HCT116 (cell line): ENCODE measurements at regions not wholly inside any gene's neighbourhood (a gene's known extent, or its start where the extent isn't known, plus 50 kb on each side); places are given as distances from the start of the nearest gene placed in this dataset.

ENCODE experiments used
- ATAC-seq: fragments of 200-7000 bp; cut with Tn5 transposase; 2 replicates; pipeline ENCODE4 v1.9.1; 2020; ENCODE audit warnings: mild to moderate bottlenecking, moderate library complexity
- BruUV-seq: library from RNA; stranded (reverse); fragments of 400-500 nt; replicated peaks from 2 replicates; lab custom pipeline; 2021; lab: Mats Ljungman, UMichigan
- CTCF ChIA-PET: fragments of 300-600 bp; sonication (Branson Sonifier 250); formaldehyde crosslinking; loops from one replicate; lab custom pipeline; 2021; ENCODE audit warnings: antibody characterized with exemption; lab: Charles Lee
- POLR2A ChIA-PET: fragments of 300-600, 350-600 bp; sonication (Branson Sonifier 250); formaldehyde crosslinking; loops from one replicate; lab custom pipeline; 2021; ENCODE audit warnings: antibody characterized with exemption; lab: Charles Lee
- RAD21 ChIA-PET, 2 experiments: fragments of 300-600 bp; sonication (Branson Sonifier 250); formaldehyde crosslinking; loops; one replicate each; lab custom pipeline; 2023; ENCODE audit warnings: low total read pairs in 2 of 2; ENCODE audit not compliant: uncharacterized antibody in 2 of 2, unreplicated experiment in 2 of 2, low non-redundant PET in 1 of 2; lab: Charles Lee
- DNase-seq: peaks from one replicate; pipeline ENCODE4 v3.0.0-alpha.2; 2010; ENCODE audit warnings: low read depth, low spot score
- H2AFZ ChIP-seq: fragments of 200-600 bp; shearing (Covaris generic), sonication (generic); 2 replicates; pipeline ENCODE4 v1.6.1; 2017; ENCODE audit warnings: low read depth, mixed run types, mixed read lengths, antibody characterized with exemption, low read length; ENCODE audit not compliant: poor library complexity, severe bottlenecking
- H3K27ac ChIP-seq: 2 replicates; pipeline ENCODE4 v1.5.1; 2012; ENCODE audit warnings: low read depth, low read length
- H3K27me3 ChIP-seq: fragments of 200-600 bp; sonication (generic); 2 replicates; pipeline ENCODE4 v1.6.1; 2016; ENCODE audit warnings: mixed run types, low read length, mixed read lengths; ENCODE audit not compliant: insufficient read depth
- H3K36me3 ChIP-seq, 2 experiments: fragments of 200-500 bp in 1 of 2; fragments of 200-600 bp in 1 of 2; sonication (Bioruptor generic) in 1 of 2; sonication (generic) in 1 of 2; 2 replicates each; pipeline versions ENCODE4 v1.5.1 to v1.6.1; 2014 to 2016; ENCODE audit warnings: low read length in 2 of 2, inconsistent platforms in 1 of 2, mixed read lengths in 1 of 2, mixed run types in 1 of 2; ENCODE audit not compliant: insufficient read depth in 2 of 2, control insufficient read depth in 1 of 2
- H3K4me1 ChIP-seq, 2 experiments: fragments of 200-600 bp in 1 of 2; sonication (generic) in 1 of 2; 2 replicates each; pipeline versions ENCODE4 v1.5.1 to v1.6.1; 2012 to 2017; ENCODE audit warnings: low read length in 2 of 2, inconsistent platforms in 1 of 2, mild to moderate bottlenecking in 1 of 2, mixed read lengths in 1 of 2, mixed run types in 1 of 2, moderate library complexity in 1 of 2; ENCODE audit not compliant: insufficient read depth in 2 of 2, control insufficient read depth in 1 of 2
- H3K4me2 ChIP-seq: fragments of 200-600 bp; sonication (generic); 2 replicates; pipeline ENCODE4 v1.6.1; 2017; ENCODE audit warnings: mixed run types, low read length, mixed read lengths
- H3K4me3 ChIP-seq, 2 experiments: fragments of 200-600 bp in 1 of 2; sonication (generic) in 1 of 2; replicated peaks in 1 of 2; 2 replicates each; pipeline ENCODE4 v1.5.1; 2011 to 2016; ENCODE audit warnings: low read length in 2 of 2, control low read depth in 1 of 2, low read depth in 1 of 2, mild to moderate bottlenecking in 1 of 2, mixed read lengths in 1 of 2, mixed run types in 1 of 2
- H3K79me2 ChIP-seq: fragments of 200-600 bp; sonication (generic); 2 replicates; pipeline ENCODE4 v1.6.1; 2017; ENCODE audit warnings: mild to moderate bottlenecking, mixed run types, low read length, moderate library complexity, mixed read lengths; ENCODE audit not compliant: insufficient read depth
- H3K9ac ChIP-seq: fragments of 200-600 bp; sonication (generic); 2 replicates; pipeline ENCODE4 v1.6.1; 2016; ENCODE audit warnings: low read length, mixed read lengths
- H3K9me2 ChIP-seq: fragments of 200-600 bp; sonication (generic), shearing (Covaris generic); 2 replicates; pipeline ENCODE4 v1.6.1; 2017; ENCODE audit warnings: mixed run types, mild to moderate bottlenecking, moderate library complexity; ENCODE audit not compliant: insufficient read depth
- H3K9me3 ChIP-seq, 2 experiments: fragments of 200-500 bp in 1 of 2; fragments of 200-600 bp in 1 of 2; sonication (Bioruptor generic) in 1 of 2; sonication (generic) in 1 of 2; 2 replicates each; pipeline ENCODE4 v1.6.1; 2014 to 2017; ENCODE audit warnings: low read length in 2 of 2, mixed read lengths in 2 of 2, inconsistent platforms in 1 of 2, low read depth in 1 of 2, mild to moderate bottlenecking in 1 of 2, mixed run types in 1 of 2, moderate library complexity in 1 of 2; ENCODE audit not compliant: control insufficient read depth in 1 of 2, insufficient read depth in 1 of 2
- H4K20me1 ChIP-seq: fragments of 200-600 bp; sonication (generic), shearing (Covaris generic); 2 replicates; pipeline ENCODE4 v1.6.1; 2017; ENCODE audit warnings: mixed run types, mild to moderate bottlenecking, moderate library complexity; ENCODE audit not compliant: insufficient read depth
- CEBPB ChIP-seq: IDR thresholded peaks from 2 replicates; pipeline ENCODE4 v1.6.1; 2012; ENCODE audit warnings: low read depth
- CTCF ChIP-seq, 3 experiments: fragments of 200-600 bp in 1 of 3; sonication (generic) in 1 of 3; IDR thresholded peaks in 2 of 3; conservative IDR thresholded peaks in 1 of 3; 2 replicates each; pipeline ENCODE4 v1.5.1; 2012 to 2017; ENCODE audit warnings: low read depth in 2 of 3, low read length in 2 of 3, antibody characterized with exemption in 1 of 3, borderline replicate concordance in 1 of 3, control low read depth in 1 of 3, mild to moderate bottlenecking in 1 of 3, mixed read lengths in 1 of 3, mixed run types in 1 of 3, moderate library complexity in 1 of 3; ENCODE audit not compliant: insufficient read depth in 1 of 3
- EGR1 ChIP-seq: IDR thresholded peaks from 2 replicates; pipeline ENCODE4 v1.6.1; 2012; ENCODE audit warnings: low read depth
- EZH2phosphoT487 ChIP-seq: fragments of 200-600 bp; IDR thresholded peaks from 2 replicates; pipeline ENCODE4 v1.6.1; 2018; ENCODE audit warnings: antibody characterized with exemption, borderline replicate concordance
- MAX ChIP-seq: IDR thresholded peaks from 2 replicates; pipeline ENCODE4 v1.6.1; 2012
- POLR2A ChIP-seq: IDR thresholded peaks from 2 replicates; pipeline ENCODE4 v1.7.0; 2011; ENCODE audit warnings: borderline replicate concordance; ENCODE audit not compliant: insufficient read depth, insufficient read length; ENCODE audit errors: extremely low read depth
- RAD21 ChIP-seq: IDR thresholded peaks from 2 replicates; pipeline ENCODE4 v1.6.1; 2012; ENCODE audit warnings: low read depth, mild to moderate bottlenecking
- REST ChIP-seq: IDR thresholded peaks from 2 replicates; pipeline ENCODE4 v1.6.1; 2012; ENCODE audit warnings: low read depth
- SP1 ChIP-seq: IDR thresholded peaks from 2 replicates; pipeline ENCODE4 v1.6.1; 2012; ENCODE audit warnings: low read depth
- TCF7L2 ChIP-seq: IDR thresholded peaks from 2 replicates; pipeline ENCODE4 v1.7.0; 2011; ENCODE audit warnings: borderline replicate concordance, inconsistent platforms; ENCODE audit not compliant: insufficient read depth, insufficient read length; ENCODE audit errors: extremely low read depth
- YY1 ChIP-seq: IDR thresholded peaks from 2 replicates; pipeline ENCODE4 v1.6.1; 2011; ENCODE audit warnings: low read length, low read depth, moderate library complexity, mild to moderate bottlenecking; ENCODE audit not compliant: insufficient replicate concordance; ENCODE audit errors: extremely low read depth
- ZFX ChIP-seq: fragments of 450-650 bp; IDR thresholded peaks from 2 replicates; pipeline ENCODE4 v1.6.1; 2017
- intact Hi-C: fragments of 100-400 bp; cut with micrococcal nuclease; formaldehyde crosslinking; loops from 2 replicates; pipeline ENCODE4 v1.10.0; 2022

- TF ChIP-seq REST (no peak), MAX (no peak), ZFX (no peak), EGR1 (no peak), EZH2phosphoT487 (no peak), SP1 (no peak), CTCF (IDR thresholded peaks at IDR 0.05 in 2 of 3, conservative IDR thresholded peaks at IDR 0.05 in 1 of 3; ENCODE audit: borderline replicate concordance in 1 of 3, insufficient read depth in 1 of 3, low read depth in 2 of 3, low read length in 2 of 3) (no peak), YY1 (no peak)
Measured at GRCh38 chr14:65164825-65165135, 62.5 kb upstream of the MAX start (continued).

- ATAC-seq (peak; percentile 52), DNase-seq (no peak)
- H4K20me1 ChIP-seq: no peaks in the 10 kb centered on the region
- no peak overlapping the region for H3K9ac ChIP-seq
- no peak overlapping the region for H2AFZ ChIP-seq
- no peaks in the 10 kb centered on the region for H3K27me3 ChIP-seq
- H3K9me2 ChIP-seq: no peaks in the 10 kb centered on the region
- no peak overlapping the region for H3K4me3 ChIP-seq
- no peak overlapping the region for H3K4me2 ChIP-seq
- RAD21 ChIA-PET: interaction anchor here in 1 of 2 experiments (0.6 kb wide), 1 partner anchor 72 kb away, joined by 3 read pairs; no protein-coding TSS in a partner anchor
- no peaks in the 10 kb centered on the region for H3K79me2 ChIP-seq
- CTCF ChIA-PET: interaction anchor here (2.1 kb wide), 1 partner anchor 657 kb away, joined by 7 read pairs; no protein-coding TSS in a partner anchor
- no peaks in the 10 kb centered on the region for H3K4me1 ChIP-seq
- no peak overlapping the region for H3K27ac ChIP-seq
- no peaks in the 10 kb centered on the region for H3K9me3 ChIP-seq
- no TSS peak for BruUV-seq
- H3K36me3 ChIP-seq: no peaks in the 10 kb centered on the region
- intact Hi-C loops: no loop called here
- POLR2A ChIA-PET: no interaction called here
- TF ChIP-seq CTCF (IDR thresholded peaks at IDR 0.05 in 2 of 3, conservative IDR thresholded peaks at IDR 0.05 in 1 of 3; ENCODE audit: borderline replicate concordance in 1 of 3, insufficient read depth in 1 of 3, low read depth in 2 of 3, low read length in 2 of 3) (no peak), CEBPB (no peak), REST (no peak), TCF7L2 (no peak), POLR2A (no peak), RAD21 (no peak)
Measured at GRCh38 chr14:65167072-65167645, 64.8 kb upstream of the MAX start.
